PC-3 (cell line): ENCODE measurements at regions not wholly inside any gene's neighbourhood (a gene's known extent, or its start where the extent isn't known, plus 50 kb on each side); places are given as distances from the start of the nearest gene placed in this dataset.

Experiments used
- ATAC-seq: fragments of 200-7000 bp; cut with Tn5 transposase; 2 replicates; pipeline ENCODE4 v1.9.1; 2020; ENCODE audit warnings: mild to moderate bottlenecking, moderate library complexity
- BruUV-seq: library from RNA; stranded (reverse); fragments of 400-500 nt; replicated peaks from 2 replicates; lab custom pipeline; 2021; lab: Mats Ljungman, UMichigan
- CTCF ChIA-PET: fragments of 300-600 bp; sonication (Branson Sonifier 250); formaldehyde crosslinking; loops from one replicate; lab custom pipeline; 2022; ENCODE audit warnings: antibody characterized with exemption; lab: Charles Lee
- POLR2A ChIA-PET: fragments of 300-600 bp; sonication (Branson Sonifier 250); formaldehyde crosslinking; loops from one replicate; lab custom pipeline; 2022; ENCODE audit warnings: antibody characterized with exemption; ENCODE audit not compliant: unreplicated experiment; lab: Charles Lee
- DNase-seq: peaks from one replicate; pipeline ENCODE4 v3.0.0-alpha.2; 2015
- H2AFZ ChIP-seq: fragments of 300-600 bp; sonication (generic); 2 replicates; pipeline ENCODE4 v1.6.0; 2016; ENCODE audit warnings: antibody characterized with exemption, low read length
- H3F3A ChIP-seq: fragments of 300-600 bp; sonication (generic); one replicate; pipeline ENCODE4 v1.6.0; 2017; ENCODE audit warnings: antibody characterized with exemption, low read length, control low read depth, mild to moderate bottlenecking; ENCODE audit not compliant: unreplicated experiment
- H3K27ac ChIP-seq: fragments of 300-600 bp; sonication (generic); 2 replicates; pipeline ENCODE4 v1.5.1; 2016; ENCODE audit warnings: mild to moderate bottlenecking, low read length
- H3K27me3 ChIP-seq: fragments of 300-600 bp; sonication (generic); 2 replicates; pipeline ENCODE4 v1.6.1; 2016; ENCODE audit warnings: low read length, mixed read lengths
- H3K36me3 ChIP-seq: fragments of 300-600 bp; sonication (generic); 2 replicates; pipeline ENCODE4 v1.6.1; 2016; ENCODE audit warnings: low read depth, mixed run types, low read length, mixed read lengths
- H3K4me1 ChIP-seq: fragments of 300-600 bp; sonication (generic); 2 replicates; pipeline ENCODE4 v1.5.1; 2016; ENCODE audit warnings: low read length; ENCODE audit not compliant: insufficient read depth
- H3K4me2 ChIP-seq: fragments of 300-600 bp; sonication (generic); 2 replicates; pipeline ENCODE4 v1.6.0; 2016; ENCODE audit warnings: low read length
- H3K4me3 ChIP-seq: fragments of 300-600 bp; sonication (generic); 2 replicates; pipeline ENCODE4 v1.5.1; 2016; ENCODE audit warnings: mild to moderate bottlenecking, low read length, mixed read lengths
- H3K79me2 ChIP-seq: fragments of 300-600 bp; sonication (generic); 2 replicates; pipeline ENCODE4 v1.6.1; 2017; ENCODE audit warnings: low read length, mixed read lengths
- H3K9ac ChIP-seq: fragments of 300-600 bp; sonication (generic); 2 replicates; pipeline ENCODE4 v1.6.0; 2016; ENCODE audit warnings: mild to moderate bottlenecking, low read length
- H3K9me2 ChIP-seq: fragments of 300-600 bp; sonication (generic); replicated peaks from 2 replicates; pipeline ENCODE4 v1.6.1; 2016; ENCODE audit warnings: mixed run types, low read length, mixed read lengths
- H3K9me3 ChIP-seq: fragments of 300-600 bp; sonication (generic); 2 replicates; pipeline ENCODE4 v1.6.1; 2016; ENCODE audit warnings: low read length, mixed read lengths
- H4K20me1 ChIP-seq: fragments of 300-600 bp; sonication (generic); 2 replicates; pipeline ENCODE4 v1.6.1; 2016; ENCODE audit warnings: low read length, mixed read lengths
- EZH2 ChIP-seq: fragments of 300-600 bp; sonication (generic); IDR thresholded peaks from one replicate; pipeline ENCODE4 v1.6.1; 2017; ENCODE audit warnings: antibody characterized with exemption, mild to moderate bottlenecking, low read length; ENCODE audit not compliant: unreplicated experiment
- EZH2phosphoT487 ChIP-seq: fragments of 300-600 bp; sonication (generic); IDR thresholded peaks from 2 replicates; pipeline ENCODE4 v1.6.1; 2018; ENCODE audit warnings: mild to moderate bottlenecking, antibody characterized with exemption, low read length, borderline replicate concordance
- intact Hi-C: fragments of 100-400 bp; cut with micrococcal nuclease; formaldehyde crosslinking; loops from 2 replicates; pipeline ENCODE4 v1.9.0; 2023
- TF ChIP-seq, protein P1 (sequence below): fragments of 300-600 bp; sonication (generic); conservative IDR thresholded peaks from 2 replicates; pipeline ENCODE4 v1.5.1; 2017; ENCODE audit warnings: antibody characterized with exemption, low read depth, mild to moderate bottlenecking, low read length

DNA sequence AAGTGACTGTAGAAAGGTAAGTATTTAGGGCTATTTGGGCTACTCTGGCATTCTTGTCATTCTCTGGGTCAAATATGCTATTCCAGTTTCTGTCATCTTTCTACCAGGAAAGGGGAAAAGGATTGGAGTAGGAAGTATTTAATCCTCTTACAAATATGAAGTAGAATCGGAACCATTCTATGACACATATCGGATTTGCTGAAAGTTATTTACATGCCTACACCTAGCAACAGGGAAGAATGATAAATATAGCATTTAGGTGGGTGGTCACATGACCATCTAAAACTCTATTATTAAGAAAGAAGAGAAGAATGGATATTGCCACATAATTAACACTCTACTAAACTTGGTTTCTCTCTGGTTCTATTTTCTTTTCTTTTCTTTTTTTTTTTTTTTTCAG, 1353.1 kb downstream of the ZPLD1 start:
- no peaks in the 10 kb centered on the region for H3K4me1 ChIP-seq
- H3K4me2 ChIP-seq, result no peak overlapping the region
- ChIA-PET POLR2A (no interaction called here), CTCF (no interaction called here)
- H3K36me3 ChIP-seq, result no peaks in the 10 kb centered on the region
- no peaks in the 10 kb centered on the region for H3F3A ChIP-seq
- no peak for DNase-seq
- no TSS peak for BruUV-seq
- H3K9me3 ChIP-seq, result no peaks in the 10 kb centered on the region
- no peak overlapping the region for H3K27ac ChIP-seq
- no peak overlapping the region for H2AFZ ChIP-seq
- no peaks in the 10 kb centered on the region for H3K79me2 ChIP-seq
- no peak for ATAC-seq
- TF ChIP-seq EZH2phosphoT487 (no peak), EZH2 (no peak)
- TF ChIP-seq, protein P1, sequence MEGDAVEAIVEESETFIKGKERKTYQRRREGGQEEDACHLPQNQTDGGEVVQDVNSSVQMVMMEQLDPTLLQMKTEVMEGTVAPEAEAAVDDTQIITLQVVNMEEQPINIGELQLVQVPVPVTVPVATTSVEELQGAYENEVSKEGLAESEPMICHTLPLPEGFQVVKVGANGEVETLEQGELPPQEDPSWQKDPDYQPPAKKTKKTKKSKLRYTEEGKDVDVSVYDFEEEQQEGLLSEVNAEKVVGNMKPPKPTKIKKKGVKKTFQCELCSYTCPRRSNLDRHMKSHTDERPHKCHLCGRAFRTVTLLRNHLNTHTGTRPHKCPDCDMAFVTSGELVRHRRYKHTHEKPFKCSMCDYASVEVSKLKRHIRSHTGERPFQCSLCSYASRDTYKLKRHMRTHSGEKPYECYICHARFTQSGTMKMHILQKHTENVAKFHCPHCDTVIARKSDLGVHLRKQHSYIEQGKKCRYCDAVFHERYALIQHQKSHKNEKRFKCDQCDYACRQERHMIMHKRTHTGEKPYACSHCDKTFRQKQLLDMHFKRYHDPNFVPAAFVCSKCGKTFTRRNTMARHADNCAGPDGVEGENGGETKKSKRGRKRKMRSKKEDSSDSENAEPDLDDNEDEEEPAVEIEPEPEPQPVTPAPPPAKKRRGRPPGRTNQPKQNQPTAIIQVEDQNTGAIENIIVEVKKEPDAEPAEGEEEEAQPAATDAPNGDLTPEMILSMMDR, result no peak
- H3K9ac ChIP-seq, result no peak overlapping the region
- no peaks in the 10 kb centered on the region for H3K27me3 ChIP-seq
- H4K20me1 ChIP-seq, result no peaks in the 10 kb centered on the region
- H3K9me2 ChIP-seq, result no peaks in the 10 kb centered on the region
- H3K4me3 ChIP-seq, result no peak overlapping the region
- intact Hi-C loops, result no loop called here

DNA sequence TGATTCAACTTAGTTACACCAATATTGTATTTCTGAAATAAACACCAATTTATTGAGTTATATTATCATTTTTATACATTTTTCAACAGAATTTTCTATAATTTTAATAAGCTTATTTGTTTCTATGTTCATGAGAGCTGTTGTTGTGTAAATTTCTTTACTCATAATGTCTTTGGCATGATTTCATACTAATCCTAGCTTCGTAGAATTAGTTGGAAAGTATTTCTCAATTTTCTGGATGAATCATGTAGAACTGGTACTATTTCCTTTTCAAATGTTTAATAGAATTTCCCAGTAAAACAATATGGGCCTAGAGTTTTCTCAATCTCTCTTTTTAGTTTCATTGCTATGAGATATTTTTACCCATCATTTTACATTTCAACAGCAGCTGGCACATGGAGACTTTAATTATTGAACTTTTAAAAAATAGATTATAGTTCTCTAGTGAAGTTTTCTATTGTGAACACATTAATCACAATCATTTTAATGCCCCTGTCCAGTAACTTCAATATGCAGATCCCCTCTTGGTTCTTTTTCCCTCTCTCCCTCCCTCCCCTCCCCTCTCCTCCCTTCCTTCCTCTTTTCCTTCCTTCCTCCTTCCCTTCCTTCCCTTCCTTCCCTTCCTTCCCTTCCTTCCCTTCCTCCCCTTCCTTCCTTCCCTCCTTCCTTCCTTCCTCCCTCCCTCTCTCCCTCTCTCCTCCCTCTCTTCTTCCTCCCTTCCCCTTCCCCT, 1357.1 kb downstream of the ZPLD1 start:
- intact Hi-C loops, result loop anchor here (5.0 kb wide), 1 partner anchor 355 kb away; no protein-coding TSS in a partner anchor
- H3K27me3 ChIP-seq, result no peaks in the 10 kb centered on the region
- ChIA-PET POLR2A (no interaction called here), CTCF (no interaction called here)
- TF ChIP-seq EZH2phosphoT487, result no peak
- TF ChIP-seq, protein P1, result no peak
- no peak for TF ChIP-seq EZH2
- H3K9me3 ChIP-seq, result no peaks in the 10 kb centered on the region
- no peaks in the 10 kb centered on the region for H3K4me1 ChIP-seq
- H3K27ac ChIP-seq, result no peak overlapping the region
- no peak overlapping the region for H3K9ac ChIP-seq
- no peak overlapping the region for H3K4me2 ChIP-seq
- no peaks in the 10 kb centered on the region for H3K9me2 ChIP-seq
- DNase-seq (no peak), ATAC-seq (no peak)
- no TSS peak for BruUV-seq
- no peaks in the 10 kb centered on the region for H3K36me3 ChIP-seq
- H3K79me2 ChIP-seq, result no peaks in the 10 kb centered on the region
- H3F3A ChIP-seq, result no peaks in the 10 kb centered on the region
- no peaks in the 10 kb centered on the region for H4K20me1 ChIP-seq
- no peak overlapping the region for H3K4me3 ChIP-seq
- no peak overlapping the region for H2AFZ ChIP-seq

DNA sequence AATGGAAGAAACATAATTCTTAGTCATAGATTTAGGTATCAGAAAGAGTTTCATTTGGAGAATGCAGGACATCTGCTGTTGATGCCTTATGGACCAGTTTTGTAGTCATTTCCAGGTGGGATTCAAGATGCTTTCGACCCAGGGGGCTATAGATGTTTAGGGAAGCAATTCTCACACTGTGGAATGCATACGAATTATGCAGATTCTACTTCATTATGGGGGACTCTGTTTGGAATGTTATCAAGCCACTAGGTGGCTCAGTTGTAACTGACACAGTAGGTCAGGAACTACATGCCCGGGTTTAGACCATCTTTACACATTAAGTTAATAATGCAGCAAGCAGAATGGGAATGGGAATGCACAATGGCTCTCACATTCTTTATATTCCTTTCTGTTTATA, 1359.8 kb downstream of the ZPLD1 start:
- Histone ChIP-seq H3K36me3 (no peaks in the 10 kb centered on the region), H2AFZ (no peak overlapping the region), H3K27ac (no peak overlapping the region), H4K20me1 (no peaks in the 10 kb centered on the region), H3K4me3 (no peak overlapping the region), H3K27me3 (no peaks in the 10 kb centered on the region), H3K9me2 (no peaks in the 10 kb centered on the region), H3F3A (no peaks in the 10 kb centered on the region), H3K4me2 (no peak overlapping the region), H3K9ac (no peak overlapping the region), H3K4me1 (no peaks in the 10 kb centered on the region), H3K9me3 (no peaks in the 10 kb centered on the region), H3K79me2 (no peaks in the 10 kb centered on the region)
- intact Hi-C loops, result loop anchor here (5.0 kb wide), 1 partner anchor 353 kb away; no protein-coding TSS in a partner anchor
- ChIA-PET POLR2A (interaction anchor here (0.7 kb wide), 1 partner anchor 1135 kb away, joined by 5 read pairs; no protein-coding TSS in a partner anchor), CTCF (no interaction called here)
- DNase-seq (peak; percentile 25), ATAC-seq (peak; percentile 79)
- TF ChIP-seq, protein P1, result peak; percentile 54
- TF ChIP-seq EZH2, result no peak
- no TSS peak for BruUV-seq
